Gastrocnemius medialis (tissue), 4 donors: ENCODE measurements at regions not wholly inside any gene's neighbourhood (a gene's known extent, or its start where the extent isn't known, plus 50 kb on each side); places are given as distances from the start of the nearest gene placed in this dataset.

Experiments used
- CTCF ChIP-seq, 5 experiments: fragments of 450-650 bp in 3 of 5; fragments of 200-600 bp in 2 of 5; sonication (generic) in 2 of 5; IDR thresholded peaks in 4 of 5; conservative IDR thresholded peaks in 1 of 5; 1 replicate in 4 of 5; 2 replicates in 1 of 5; pipeline ENCODE4 v1.5.1; 2016 to 2019; ENCODE audit warnings: antibody characterized with exemption in 5 of 5, mild to moderate bottlenecking in 3 of 5, moderate library complexity in 3 of 5
- POLR2A ChIP-seq, 2 donors: fragments of 450-650 bp; IDR thresholded peaks; one replicate each; pipeline ENCODE4 v1.6.1; 2017; ENCODE audit warnings: antibody characterized with exemption in 2 of 2, mild to moderate bottlenecking in 2 of 2, moderate library complexity in 2 of 2

- TF ChIP-seq CTCF (IDR thresholded peaks at IDR 0.05 in 4 of 5, conservative IDR thresholded peaks at IDR 0.05 in 1 of 5) = no peak
- TF ChIP-seq POLR2A (IDR thresholded peaks at IDR 0.05) = no peak
These were observed 88.5 kb upstream of the NANOGP8 start for GRCh38 chr15:35173444-35174118.
